Heart left ventricle (tissue), 16 donors: ENCODE measurements at regions not wholly inside any gene's neighbourhood (a gene's known extent, or its start where the extent isn't known, plus 50 kb on each side); places are given as distances from the start of the nearest gene placed in this dataset.

Experiments
- ATAC-seq, 4 donors: fragments of 200-7000 bp; cut with Tn5 transposase; one replicate each; pipeline ENCODE4 v1.9.1; 2020 to 2022; ENCODE audit warnings: moderate library complexity in 4 of 4, mild to moderate bottlenecking in 3 of 4, moderate number of reproducible peaks in 1 of 4
- DNase-seq, 5 donors: peaks; one replicate each; pipeline ENCODE4 v3.0.0-alpha.2; 2020
- H3K27ac ChIP-seq, 12 donors: fragments of 200-600 bp; sonication (generic) in 4 of 12; one replicate each; pipeline versions ENCODE4 v1.5.0 to v1.8.0; 2016 to 2022; ENCODE audit warnings: mild to moderate bottlenecking in 2 of 12
- H3K27me3 ChIP-seq, 9 donors: fragments of 200-600 bp; sonication (generic) in 2 of 9; one replicate each; pipeline versions ENCODE4 v1.5.1 to v1.8.0; 2016 to 2022; ENCODE audit warnings: mild to moderate bottlenecking in 3 of 9
- H3K36me3 ChIP-seq, 9 donors: fragments of 200-600 bp; sonication (generic) in 2 of 9; one replicate each; pipeline versions ENCODE4 v1.5.0 to v1.8.0; 2018 to 2022; ENCODE audit warnings: mild to moderate bottlenecking in 2 of 9
- H3K4me1 ChIP-seq, 12 donors: fragments of 200-600 bp; sonication (generic) in 4 of 12; one replicate each; pipeline versions ENCODE4 v1.5.0 to v1.8.0; 2016 to 2022; ENCODE audit warnings: mild to moderate bottlenecking in 3 of 12
- H3K4me3 ChIP-seq, 12 donors: fragments of 200-600 bp; sonication (generic) in 4 of 12; one replicate each; pipeline versions ENCODE4 v1.5.0 to v1.8.0; 2017 to 2022; ENCODE audit warnings: mild to moderate bottlenecking in 9 of 12, moderate library complexity in 4 of 12
- H3K9me3 ChIP-seq, 12 donors: fragments of 200-600 bp; sonication (generic) in 4 of 12; one replicate each; pipeline versions ENCODE4 v1.5.0 to v1.8.0; 2016 to 2022; ENCODE audit warnings: mild to moderate bottlenecking in 1 of 12
- CTCF ChIP-seq, 12 donors: fragments of 200-600 bp; sonication (generic) in 4 of 12; IDR thresholded peaks; one replicate each; pipeline versions ENCODE4 v1.5.0 to v1.8.0; 2018 to 2022; ENCODE audit warnings: antibody characterized with exemption in 12 of 12, mild to moderate bottlenecking in 5 of 12
- POLR2A ChIP-seq, 2 donors: fragments of 450-650 bp; IDR thresholded peaks; one replicate each; pipeline ENCODE4 v1.6.1; 2017; ENCODE audit warnings: antibody characterized with exemption in 2 of 2, mild to moderate bottlenecking in 2 of 2, moderate library complexity in 2 of 2
- WGBS, 4 donors: extraction: QIAGEN DNeasy Blood & Tissue Kit in 2 of 4; methylation state at CpG; one replicate each; pipeline versions ENCODE4 v1.1.5 to v1.1.7; 2013 to 2018; 5-methylcytosine and 5-hydroxymethylcytosine counted together
- intact Hi-C, 10 donors: fragments of 100-400 bp; cut with DNase I; formaldehyde crosslinking; loops; one replicate each; pipeline versions ENCODE4 v1.11.1 to v1.14.2; 2022
- donor health status: ischemic (EF 13 %, LVEDD 7.1; RV severe dilation, severe dysfunction).
- donor health status: healthy with polysubstance abuse.
- donor health status: DM: no; HTN: yes; CAD: no.
- donor health status: DM: no; HTN: no; CAD: no.
- donor health status: ischemic (EF 25% LVEDD 6.9; RV normal size, moderate dysfunction).
- donor health status: ischemic (EF 25% LVEDD 5.7; RV mildly dilated, moderate dysfunction).
- donor health status: healthy.
- donor health status: DM: yes; HTN: yes; CAD: no.
- donor health status: ischemic (EF 35%, LVEDD 5.7; RV mildly dilated, moderate dysfunction).
- donor health status: nonischemic (EF 11% LVEDD 7.7; RV severe dilation, severe dysfunction).
- donor health status: DM: yes; HTN: yes; CAD: no.
- donor health status: PGD.
- donor health status: ischemic (EF 29% LVEDD 5.4; RV normal size, mild dysfunction).
- donor health status: nonischemic (EF 23%, LVEDD 6.1; RV moderate dilation, normal function).

- Histone ChIP-seq H3K4me1 (no peaks in the 10 kb centered on the region), H3K27me3 (no peaks in the 10 kb centered on the region), H3K9me3 (no peaks in the 10 kb centered on the region), H3K27ac (no peak overlapping the region), H3K4me3 (no peak overlapping the region), H3K36me3 (no peaks in the 10 kb centered on the region)
- WGBS, 4 donors, result 64 to 70% (median 67%) methylated on average over 1 of the region's 1 CpG
- intact Hi-C loops, result no loop called here
- TF ChIP-seq CTCF (IDR thresholded peaks at IDR 0.05) (no peak), POLR2A (IDR thresholded peaks at IDR 0.05) (no peak)
- DNase-seq (no peak), ATAC-seq (no peak)
Measured at GRCh38 chr5:86070719-86071118, 547.0 kb upstream of the COX7C start.

GRCh38 chr5:86074297-86074696 is 543.4 kb upstream of the COX7C start:
- ATAC-seq, result no peak
- Histone ChIP-seq H3K9me3 (peaks cover 0 to 8% (median 0%) of the 10 kb centered on the region in 12 donors), H3K36me3 (no peaks in the 10 kb centered on the region), H3K4me1 (no peaks in the 10 kb centered on the region), H3K4me3 (no peak overlapping the region), H3K27me3 (no peaks in the 10 kb centered on the region), H3K27ac (no peak overlapping the region)
- 60 to 72% (median 67%) methylated on average over 3 of the region's 3 CpGs for whole genome bisulfite sequencing, 4 donors
- intact Hi-C loops, result no loop called here
- TF ChIP-seq POLR2A (IDR thresholded peaks at IDR 0.05) (no peak), CTCF (IDR thresholded peaks at IDR 0.05) (no peak)
- no peak for DNase-seq

DNA sequence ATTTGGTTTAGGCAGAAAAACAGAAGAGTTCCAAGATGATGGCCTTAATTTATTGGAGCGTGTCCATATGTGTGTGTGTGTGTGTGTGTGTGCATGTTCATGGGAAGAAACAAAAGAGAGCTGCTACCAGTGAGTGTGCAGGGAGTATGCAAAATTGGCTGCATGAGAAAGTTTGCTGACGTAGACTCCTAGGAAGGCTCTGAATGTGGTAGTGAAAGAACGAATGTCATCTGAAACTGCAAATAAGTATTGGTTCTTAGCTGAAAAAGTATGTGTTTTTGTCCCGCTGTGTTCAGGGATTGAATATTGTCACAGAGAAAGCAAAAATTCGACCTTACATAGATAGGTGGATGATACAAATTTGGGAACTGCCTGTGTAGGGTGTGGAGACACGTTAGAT is 542.6 kb upstream of the COX7C start:
- DNase-seq (no peak), ATAC-seq (no peak)
- no peak overlapping the region for H3K4me3 ChIP-seq
- H3K27ac ChIP-seq, result no peak overlapping the region
- H3K36me3 ChIP-seq, result no peaks in the 10 kb centered on the region
- H3K9me3 ChIP-seq, result peaks cover 0 to 8% (median 0%) of the 10 kb centered on the region in 12 donors
- H3K27me3 ChIP-seq, result no peaks in the 10 kb centered on the region
- intact Hi-C loops, result no loop called here
- TF ChIP-seq POLR2A (IDR thresholded peaks at IDR 0.05), result no peak
- TF ChIP-seq CTCF (IDR thresholded peaks at IDR 0.05), result no peak
- 67 to 77% (median 74%) methylated on average over 6 of the region's 6 CpGs for WGBS, 4 donors
- H3K4me1 ChIP-seq, result no peaks in the 10 kb centered on the region

GRCh38 chr5:86095092-86095491 is 522.6 kb upstream of the COX7C start:
- H3K4me1 ChIP-seq, result no peaks in the 10 kb centered on the region
- H3K36me3 ChIP-seq, result no peaks in the 10 kb centered on the region
- 69 to 81% (median 71%) methylated on average over 1 of the region's 1 CpG for WGBS, 4 donors
- H3K4me3 ChIP-seq, result no peak overlapping the region
- ATAC-seq, result no peak
- intact Hi-C loops, result no loop called here
- H3K27me3 ChIP-seq, result no peaks in the 10 kb centered on the region
- no peak for DNase-seq
- no peaks in the 10 kb centered on the region for H3K9me3 ChIP-seq
- TF ChIP-seq CTCF (IDR thresholded peaks at IDR 0.05) (no peak), POLR2A (IDR thresholded peaks at IDR 0.05) (no peak)
- H3K27ac ChIP-seq, result no peak overlapping the region
